Transverse colon (tissue), 4 donors: ENCODE measurements at regions not wholly inside any gene's neighbourhood (a gene's known extent, or its start where the extent isn't known, plus 50 kb on each side); places are given as distances from the start of the nearest gene placed in this dataset.

Experiments used
- EP300 ChIP-seq: sonication (generic); formaldehyde crosslinking; IDR thresholded peaks from one replicate; pipeline ENCODE4 v1.6.1; 2017; ENCODE audit warnings: antibody characterized with exemption, low read depth
- POLR2A ChIP-seq: fragments of 450-650 bp; IDR thresholded peaks from one replicate; pipeline ENCODE4 v1.6.1; 2016; ENCODE audit warnings: antibody characterized with exemption, mild to moderate bottlenecking, moderate library complexity
- POLR2AphosphoS5 ChIP-seq, 3 donors: sonication (generic); formaldehyde crosslinking; IDR thresholded peaks; one replicate each; pipeline ENCODE4 v1.6.1; 2016; ENCODE audit warnings: antibody characterized with exemption in 3 of 3
- TF ChIP-seq, protein P1 (sequence below), 5 experiments: fragments of 200-600 bp in 3 of 5; fragments of 450-650 bp in 2 of 5; sonication (generic) in 3 of 5; IDR thresholded peaks; 1 replicate in 2 of 5; 2 replicates in 3 of 5; pipeline ENCODE4 v1.5.1; 2016 to 2017; ENCODE audit warnings: antibody characterized with exemption in 5 of 5, inconsistent platforms in 3 of 5, mild to moderate bottlenecking in 2 of 5, moderate library complexity in 1 of 5

DNA sequence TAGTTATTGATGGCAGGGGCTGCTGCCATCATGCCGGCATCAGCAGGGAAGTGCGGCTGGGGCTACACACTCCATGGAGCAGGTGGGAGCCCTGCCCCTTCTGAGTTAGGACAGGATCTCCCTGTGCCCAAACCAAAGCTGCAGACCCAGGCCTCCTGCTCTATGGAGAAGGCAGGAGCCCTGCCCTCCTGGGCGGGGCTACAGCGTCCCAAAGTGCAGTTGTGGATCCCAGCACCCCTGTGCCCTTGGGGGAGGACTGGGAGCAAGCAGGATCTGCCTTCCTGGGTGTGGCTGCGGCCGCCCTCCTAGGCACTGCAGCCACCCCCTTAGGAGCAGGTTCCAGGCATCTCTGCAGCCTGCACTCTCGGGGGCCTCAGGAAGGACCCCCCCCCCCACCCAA is 1392.4 kb upstream of the SLC39A10 start:
- TF ChIP-seq POLR2AphosphoS5 (IDR thresholded peaks at IDR 0.05) (no peak), EP300 (no peak), POLR2A (no peak)
- TF ChIP-seq, protein P1, sequence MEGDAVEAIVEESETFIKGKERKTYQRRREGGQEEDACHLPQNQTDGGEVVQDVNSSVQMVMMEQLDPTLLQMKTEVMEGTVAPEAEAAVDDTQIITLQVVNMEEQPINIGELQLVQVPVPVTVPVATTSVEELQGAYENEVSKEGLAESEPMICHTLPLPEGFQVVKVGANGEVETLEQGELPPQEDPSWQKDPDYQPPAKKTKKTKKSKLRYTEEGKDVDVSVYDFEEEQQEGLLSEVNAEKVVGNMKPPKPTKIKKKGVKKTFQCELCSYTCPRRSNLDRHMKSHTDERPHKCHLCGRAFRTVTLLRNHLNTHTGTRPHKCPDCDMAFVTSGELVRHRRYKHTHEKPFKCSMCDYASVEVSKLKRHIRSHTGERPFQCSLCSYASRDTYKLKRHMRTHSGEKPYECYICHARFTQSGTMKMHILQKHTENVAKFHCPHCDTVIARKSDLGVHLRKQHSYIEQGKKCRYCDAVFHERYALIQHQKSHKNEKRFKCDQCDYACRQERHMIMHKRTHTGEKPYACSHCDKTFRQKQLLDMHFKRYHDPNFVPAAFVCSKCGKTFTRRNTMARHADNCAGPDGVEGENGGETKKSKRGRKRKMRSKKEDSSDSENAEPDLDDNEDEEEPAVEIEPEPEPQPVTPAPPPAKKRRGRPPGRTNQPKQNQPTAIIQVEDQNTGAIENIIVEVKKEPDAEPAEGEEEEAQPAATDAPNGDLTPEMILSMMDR (IDR thresholded peaks at IDR 0.05), result no peak
